ENCODE measurements at regions not wholly inside any gene's neighbourhood (a gene's known extent, or its start where the extent isn't known, plus 50 kb on each side); places are given as distances from the start of the nearest gene placed in this dataset.
"Not testable (repeated sequence)": the region's sequence is repeated elsewhere in the genome, so short reads cannot be mapped to it uniquely, and the experiment has no call there.

DNA sequence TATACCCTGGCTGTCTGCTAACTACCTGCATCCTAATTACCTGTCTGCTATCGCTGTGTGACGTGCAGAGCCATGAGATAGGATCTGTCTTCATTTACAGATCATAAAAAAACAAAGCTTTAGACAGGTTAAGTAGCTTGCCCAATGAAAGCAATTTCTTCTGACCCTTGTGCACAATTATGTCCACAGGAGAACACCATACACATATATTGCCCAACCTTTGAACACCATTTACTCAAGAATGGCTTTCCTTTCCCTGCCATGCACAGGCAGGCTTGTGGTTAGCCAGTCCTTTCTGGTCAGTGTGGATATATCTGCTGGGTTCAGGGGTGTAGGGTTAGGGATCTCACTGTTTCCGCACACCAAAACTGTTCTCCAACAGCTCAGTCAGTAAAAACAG, 344.8 kb downstream of the BCL2L11 start:
- CTCF ChIA-PET; H3K27me3 ChIP-seq (ENCODE audit: control insufficient read depth, insufficient read depth, low read length); DNase-seq (ENCODE audit: low read depth, low spot score); H3K4me3 ChIP-seq (ENCODE audit: low read depth, low read length); H3K9me3 ChIP-seq (ENCODE audit: control insufficient read depth, insufficient read depth, low read length); H3K27ac ChIP-seq (ENCODE audit: low read depth, low read length); POLR2A ChIA-PET: not testable (repeated sequence)

DNA sequence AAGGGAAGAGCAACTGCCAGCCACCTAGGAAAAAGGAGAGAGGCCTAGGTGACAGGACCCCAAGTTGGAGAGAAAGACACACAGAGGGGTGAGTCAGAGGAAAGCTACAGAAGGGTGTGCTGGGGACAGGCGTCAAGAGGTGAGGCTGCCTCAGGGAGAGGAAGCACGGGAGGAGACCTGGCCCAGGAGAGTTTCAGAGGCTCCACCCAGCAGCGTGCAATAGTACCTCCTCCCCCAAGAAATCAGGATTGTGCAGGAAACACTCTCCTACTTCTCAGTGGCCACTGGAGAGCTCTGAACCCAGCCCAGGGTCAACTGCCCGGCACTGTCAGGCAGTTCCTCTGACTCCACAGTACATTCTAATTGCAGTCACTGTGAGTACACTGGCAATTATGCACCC, 346.0 kb downstream of the BCL2L11 start:
- H3K27me3 ChIP-seq (ENCODE audit: control insufficient read depth, insufficient read depth, low read length); H3K9me3 ChIP-seq (ENCODE audit: control insufficient read depth, insufficient read depth, low read length); DNase-seq (ENCODE audit: low read depth, low spot score); H3K4me3 ChIP-seq (ENCODE audit: low read depth, low read length); CTCF ChIA-PET; POLR2A ChIA-PET; H3K27ac ChIP-seq (ENCODE audit: low read depth, low read length): not testable (repeated sequence)

DNA sequence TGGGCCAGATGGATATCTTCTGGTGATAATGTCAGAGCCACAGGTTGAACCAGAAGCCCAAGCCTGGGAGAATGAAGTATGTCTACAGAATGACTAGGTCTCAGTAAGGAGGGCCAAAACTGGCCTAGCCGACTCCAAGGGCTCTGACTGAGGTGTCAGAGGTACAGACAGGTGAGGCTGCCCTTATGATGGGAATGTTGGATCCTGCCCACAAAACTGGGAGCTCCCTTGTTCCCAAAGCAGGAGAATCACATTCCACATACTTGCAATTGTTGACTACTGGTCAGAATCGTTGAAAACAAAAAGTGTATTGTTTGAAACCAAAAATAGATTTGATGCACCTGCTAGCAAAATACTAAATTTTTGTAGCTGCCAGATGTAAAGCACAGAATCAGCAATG, 350.2 kb downstream of the BCL2L11 start:
- POLR2A ChIA-PET; DNase-seq (ENCODE audit: low read depth, low spot score); CTCF ChIA-PET; H3K27me3 ChIP-seq (ENCODE audit: control insufficient read depth, insufficient read depth, low read length); H3K27ac ChIP-seq (ENCODE audit: low read depth, low read length); H3K9me3 ChIP-seq (ENCODE audit: control insufficient read depth, insufficient read depth, low read length); H3K4me3 ChIP-seq (ENCODE audit: low read depth, low read length): not testable (repeated sequence)

DNA sequence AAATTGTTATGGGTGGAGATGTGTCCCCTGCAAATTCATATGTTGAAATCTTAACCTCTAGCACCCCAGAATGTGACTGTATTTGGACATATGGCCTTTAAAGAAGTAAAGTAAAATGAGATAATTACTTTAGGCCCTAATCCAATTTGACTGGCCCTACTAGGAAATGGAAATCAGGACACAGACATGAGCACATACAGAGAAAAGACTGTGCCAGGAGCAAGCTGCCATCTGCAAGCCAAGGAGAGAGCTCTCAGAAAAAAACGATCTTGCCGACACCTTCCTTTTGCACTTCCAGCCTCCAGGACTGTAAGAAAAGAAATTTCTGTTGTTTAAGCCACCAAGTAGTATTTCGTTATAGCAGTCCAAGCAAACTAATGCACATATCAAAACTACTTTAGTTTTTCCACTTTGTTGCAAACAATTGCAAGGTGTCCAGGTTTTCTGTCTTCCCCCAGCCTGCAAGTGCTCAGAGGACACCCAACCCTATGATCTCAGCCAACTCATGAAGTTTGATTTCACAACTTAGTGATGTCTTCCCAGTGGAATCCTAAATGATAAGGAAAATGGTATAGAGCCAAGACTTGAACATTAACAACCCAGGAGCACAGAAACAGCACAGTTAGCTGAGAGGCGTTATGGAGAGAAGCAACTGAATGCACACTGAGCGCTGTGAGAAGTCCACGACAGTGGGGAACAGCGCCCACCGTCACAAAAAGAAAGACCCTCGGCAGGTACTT, 351.2 kb downstream of the BCL2L11 start:
- H3K4me3 ChIP-seq (ENCODE audit: low read depth, low read length); H3K9me3 ChIP-seq (ENCODE audit: control insufficient read depth, insufficient read depth, low read length); CTCF ChIA-PET; H3K27me3 ChIP-seq (ENCODE audit: control insufficient read depth, insufficient read depth, low read length); POLR2A ChIA-PET; DNase-seq (ENCODE audit: low read depth, low spot score): not testable (repeated sequence)
- H3K27ac ChIP-seq (ENCODE audit: low read depth, low read length): peak overlapping the region; percentile 57

DNA sequence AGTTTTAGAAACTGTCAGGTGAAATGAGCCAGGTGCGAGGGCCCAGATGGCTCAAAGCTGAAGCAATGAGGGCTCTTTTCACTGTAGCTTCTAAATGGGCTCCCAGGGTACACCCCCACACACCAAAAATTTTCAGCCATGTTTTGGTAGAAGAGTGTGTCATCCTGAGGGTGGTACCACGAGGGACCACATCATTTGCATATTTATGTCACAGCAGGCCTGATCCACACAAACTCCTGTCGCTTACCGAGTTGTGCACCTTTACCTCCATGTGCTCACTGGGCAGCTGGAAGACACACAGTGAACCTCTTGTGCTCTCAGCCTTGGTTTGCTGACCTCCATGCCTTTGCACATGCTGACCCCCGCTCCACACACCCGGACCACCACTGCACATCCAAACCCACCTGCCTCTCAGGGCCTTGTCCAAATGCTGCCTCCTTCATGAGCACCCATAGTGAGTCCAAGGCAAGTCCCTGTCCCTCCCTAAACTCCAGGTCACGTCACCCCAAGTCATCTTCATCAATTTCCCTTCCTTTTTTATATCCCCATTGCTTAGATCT, 352.2 kb downstream of the BCL2L11 start:
- H3K27me3 ChIP-seq (ENCODE audit: control insufficient read depth, insufficient read depth, low read length); H3K9me3 ChIP-seq (ENCODE audit: control insufficient read depth, insufficient read depth, low read length); CTCF ChIA-PET; POLR2A ChIA-PET; H3K4me3 ChIP-seq (ENCODE audit: low read depth, low read length); DNase-seq (ENCODE audit: low read depth, low spot score): not testable (repeated sequence)
- peak overlapping the region; percentile 57 for H3K27ac ChIP-seq (ENCODE audit: low read depth, low read length)

DNA sequence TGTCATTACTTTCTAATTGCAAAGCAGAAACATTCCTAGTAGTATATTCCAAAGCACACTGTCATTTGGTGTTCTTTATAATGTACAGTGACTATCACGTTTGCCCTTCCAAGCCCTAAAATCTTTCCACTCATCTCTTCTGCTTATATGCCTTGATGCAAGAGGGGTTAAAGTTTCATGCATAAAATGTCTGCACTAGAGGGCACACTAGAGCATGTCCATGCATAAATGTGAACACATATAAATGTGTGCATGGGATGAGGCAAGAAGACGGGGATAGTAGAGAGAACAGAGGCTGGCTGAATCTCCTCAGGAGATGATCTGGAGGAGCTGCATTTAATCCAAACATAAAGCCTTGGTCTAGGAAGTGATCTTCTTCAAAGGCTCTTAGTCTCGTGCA, 352.8 kb downstream of the BCL2L11 start:
- CTCF ChIA-PET; H3K4me3 ChIP-seq (ENCODE audit: low read depth, low read length); H3K9me3 ChIP-seq (ENCODE audit: control insufficient read depth, insufficient read depth, low read length); DNase-seq (ENCODE audit: low read depth, low spot score); H3K27me3 ChIP-seq (ENCODE audit: control insufficient read depth, insufficient read depth, low read length); H3K27ac ChIP-seq (ENCODE audit: low read depth, low read length); POLR2A ChIA-PET: not testable (repeated sequence)

DNA sequence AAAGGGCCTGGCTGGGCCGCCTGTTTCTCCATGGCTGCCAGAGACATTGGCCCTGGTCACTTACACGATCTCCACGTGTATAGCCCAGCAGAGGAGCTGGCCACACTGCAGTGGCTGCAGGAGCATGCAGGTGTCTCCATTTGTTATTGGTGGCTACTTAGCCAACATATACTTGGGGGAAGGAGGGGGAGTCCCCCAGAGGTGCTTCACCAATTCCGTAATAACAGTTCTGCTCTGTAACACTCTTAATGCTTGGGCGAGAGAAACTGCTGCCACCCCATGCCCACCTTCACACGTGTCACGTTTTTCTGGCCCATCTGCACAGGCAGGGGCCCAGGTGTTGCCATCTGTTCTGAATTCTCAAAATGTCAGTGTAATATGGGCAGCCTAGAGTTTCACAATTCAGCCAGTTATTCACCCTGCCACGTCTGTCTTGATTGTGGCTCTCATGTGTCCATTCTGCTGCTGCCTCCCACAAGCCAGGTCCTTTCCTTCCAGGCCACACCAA, 353.5 kb downstream of the BCL2L11 start:
- CTCF ChIA-PET, POLR2A ChIA-PET: not testable (repeated sequence)

DNA sequence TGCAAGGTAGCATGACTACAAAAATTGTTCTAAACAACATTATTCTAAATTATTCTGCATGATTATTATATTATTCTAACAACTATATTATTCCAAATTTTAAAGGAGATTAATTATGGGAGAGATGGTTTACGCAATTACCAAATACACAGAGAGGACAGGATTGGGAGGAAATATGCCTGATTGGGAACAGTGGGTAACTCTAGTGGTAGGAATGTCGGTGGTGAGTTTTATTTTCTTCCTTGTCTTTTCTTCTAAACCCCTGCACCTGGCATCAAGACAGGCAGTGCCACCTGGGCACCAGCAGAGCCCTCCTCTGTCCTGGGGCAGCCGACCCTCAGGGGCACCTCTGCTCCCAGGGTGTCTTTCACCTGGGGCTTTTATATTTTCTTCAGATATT, 357.6 kb downstream of the BCL2L11 start:
- CTCF ChIA-PET; DNase-seq (ENCODE audit: low read depth, low spot score); H3K9me3 ChIP-seq (ENCODE audit: control insufficient read depth, insufficient read depth, low read length); H3K27me3 ChIP-seq (ENCODE audit: control insufficient read depth, insufficient read depth, low read length); H3K27ac ChIP-seq (ENCODE audit: low read depth, low read length); H3K4me3 ChIP-seq (ENCODE audit: low read depth, low read length); POLR2A ChIA-PET: not testable (repeated sequence)

More for the DNA sequence above, 353.5 kb downstream of the BCL2L11 start:
- not testable (repeated sequence) for H3K27ac ChIP-seq (ENCODE audit: low read depth, low read length); H3K9me3 ChIP-seq (ENCODE audit: control insufficient read depth, insufficient read depth, low read length); DNase-seq (ENCODE audit: low read depth, low spot score); H3K27me3 ChIP-seq (ENCODE audit: control insufficient read depth, insufficient read depth, low read length); H3K4me3 ChIP-seq (ENCODE audit: low read depth, low read length)

DNA sequence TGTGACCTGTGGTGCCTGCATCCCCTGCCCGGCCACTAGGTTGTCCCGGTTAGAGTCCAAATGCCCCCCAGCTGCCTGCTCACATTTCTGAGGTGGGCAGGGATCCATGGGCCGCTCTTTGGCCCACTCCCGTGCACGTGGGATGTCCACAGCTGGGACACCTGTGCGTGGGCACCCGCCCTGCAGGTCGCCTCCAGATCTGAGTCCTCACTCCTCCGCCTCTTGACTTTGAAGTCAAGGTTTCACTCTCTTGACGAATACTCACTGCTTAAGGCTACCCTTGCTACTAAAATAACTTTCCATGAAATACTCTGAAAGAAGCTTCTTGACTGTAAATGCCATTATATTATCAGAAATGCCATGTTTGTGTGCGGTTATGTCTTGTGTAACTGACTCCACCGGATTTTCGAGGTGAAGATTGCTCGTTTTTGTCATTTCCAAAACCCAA, 358.2 kb downstream of the BCL2L11 start:
- POLR2A ChIA-PET; H3K27me3 ChIP-seq (ENCODE audit: control insufficient read depth, insufficient read depth, low read length); H3K9me3 ChIP-seq (ENCODE audit: control insufficient read depth, insufficient read depth, low read length); H3K27ac ChIP-seq (ENCODE audit: low read depth, low read length); H3K4me3 ChIP-seq (ENCODE audit: low read depth, low read length); CTCF ChIA-PET; DNase-seq (ENCODE audit: low read depth, low spot score): not testable (repeated sequence)

DNA sequence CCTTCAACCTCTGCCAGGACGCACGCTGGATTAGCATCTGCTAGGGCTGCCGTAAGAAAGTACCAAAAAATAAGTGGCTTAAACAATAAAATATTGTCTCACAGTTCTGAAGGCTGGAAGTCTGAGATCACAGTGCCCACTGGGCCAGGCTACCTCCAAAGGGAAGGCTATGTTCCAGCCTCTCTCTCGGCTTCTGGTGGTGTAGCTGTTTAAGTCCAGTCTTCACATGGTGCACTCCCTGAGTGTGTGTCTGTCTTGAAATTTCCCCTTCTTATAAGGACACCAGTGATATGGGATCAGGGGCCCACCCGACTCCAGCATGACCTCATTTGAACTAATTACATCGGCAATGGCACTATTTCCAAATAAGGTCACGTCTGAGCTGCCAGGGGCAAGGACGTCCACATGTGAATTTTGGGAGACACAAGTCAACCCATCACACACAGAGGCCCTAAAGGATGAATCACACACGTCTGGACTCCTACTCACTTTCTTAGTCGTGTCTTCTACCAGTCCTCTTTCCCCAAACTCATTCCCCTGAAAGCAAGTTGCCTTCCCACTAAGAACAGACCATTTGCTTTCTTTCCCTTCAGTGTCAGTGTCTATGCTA, 359.4 kb downstream of the BCL2L11 start:
- CTCF ChIA-PET; H3K27me3 ChIP-seq (ENCODE audit: control insufficient read depth, insufficient read depth, low read length); DNase-seq (ENCODE audit: low read depth, low spot score); H3K4me3 ChIP-seq (ENCODE audit: low read depth, low read length); H3K27ac ChIP-seq (ENCODE audit: low read depth, low read length); POLR2A ChIA-PET; H3K9me3 ChIP-seq (ENCODE audit: control insufficient read depth, insufficient read depth, low read length): not testable (repeated sequence)

DNA sequence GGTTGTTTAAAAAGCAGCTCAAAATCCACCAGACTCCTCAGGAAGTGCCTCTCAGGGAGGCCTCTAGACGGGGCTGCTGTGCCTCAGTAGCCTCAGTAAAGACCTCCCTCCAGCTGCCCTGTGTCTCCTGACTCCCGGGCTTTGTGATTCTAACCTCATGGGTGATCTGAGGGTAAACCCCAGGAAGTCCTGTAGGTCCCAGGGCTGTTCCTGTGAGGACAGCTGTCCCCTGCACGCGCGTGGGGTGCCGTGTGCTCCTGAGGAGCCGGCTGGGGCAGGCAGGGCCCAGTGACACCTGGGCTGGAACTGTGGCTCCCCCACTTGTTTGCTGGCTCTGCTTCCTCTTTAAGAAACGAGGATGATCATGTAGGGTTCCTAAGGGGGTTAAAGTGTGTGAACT, 359.9 kb downstream of the BCL2L11 start:
- H3K27ac ChIP-seq (ENCODE audit: low read depth, low read length): peak overlapping the region; percentile 25
- CTCF ChIA-PET; H3K9me3 ChIP-seq (ENCODE audit: control insufficient read depth, insufficient read depth, low read length); H3K4me3 ChIP-seq (ENCODE audit: low read depth, low read length); H3K27me3 ChIP-seq (ENCODE audit: control insufficient read depth, insufficient read depth, low read length); DNase-seq (ENCODE audit: low read depth, low spot score); POLR2A ChIA-PET: not testable (repeated sequence)

DNA sequence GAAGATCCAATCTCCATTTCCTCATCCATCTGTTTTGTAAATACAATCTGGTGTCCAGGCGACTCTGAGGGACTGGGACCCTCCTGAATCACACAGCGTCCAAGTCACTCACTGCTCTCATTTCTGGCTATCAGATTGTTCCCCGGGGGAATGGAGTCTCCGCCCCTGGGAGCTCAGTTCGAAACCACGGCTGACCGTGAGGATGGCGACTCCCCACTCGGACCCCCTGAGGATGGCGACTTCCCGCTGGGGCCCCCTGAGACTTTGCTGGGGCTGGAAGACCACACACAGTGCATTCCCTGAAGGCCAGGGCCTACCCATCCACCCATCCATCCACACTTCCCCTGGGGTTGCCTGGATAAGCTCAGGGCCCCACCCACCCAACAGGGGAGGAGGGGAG, 360.5 kb downstream of the BCL2L11 start:
- CTCF ChIA-PET; POLR2A ChIA-PET; H3K27me3 ChIP-seq (ENCODE audit: control insufficient read depth, insufficient read depth, low read length); H3K4me3 ChIP-seq (ENCODE audit: low read depth, low read length); DNase-seq (ENCODE audit: low read depth, low spot score); H3K27ac ChIP-seq (ENCODE audit: low read depth, low read length); H3K9me3 ChIP-seq (ENCODE audit: control insufficient read depth, insufficient read depth, low read length): not testable (repeated sequence)
